HT1080 (cell line): ENCODE measurements at regions not wholly inside any gene's neighbourhood (a gene's known extent, or its start where the extent isn't known, plus 50 kb on each side); places are given as distances from the start of the nearest gene placed in this dataset.
A peak's percentile ranks its signal among the peaks of the same experiment; 100 is the strongest.

ENCODE experiments used
- DNase-seq: peaks from one replicate; pipeline ENCODE4 v3.0.0-alpha.2; 2015; ENCODE audit warnings: low read depth

GRCh38 chr12:94753036-94753679 is 102.8 kb upstream of the TMCC3 start:
- no peak for DNase-seq

GRCh38 chr12:94750864-94751263 is 100.5 kb upstream of the TMCC3 start:
- no peak for DNase-seq

GRCh38 chr12:94749890-94750289 is 99.5 kb upstream of the TMCC3 start:
- DNase-seq: no peak

- DNase-seq: no peak
Measured at GRCh38 chr12:94749455-94749854, 99.1 kb upstream of the TMCC3 start.

- DNase-seq: no peak
Measured at GRCh38 chr12:94748726-94749421, 98.5 kb upstream of the TMCC3 start.

GRCh38 chr12:94745562-94745961 is 95.2 kb upstream of the TMCC3 start:
- no peak for DNase-seq

GRCh38 chr12:94743174-94743573 is 92.8 kb upstream of the TMCC3 start:
- no peak for DNase-seq

- DNase-seq: no peak
Measured at GRCh38 chr12:94740601-94741362, 90.4 kb upstream of the TMCC3 start.

- no peak for DNase-seq
Measured at GRCh38 chr12:94736820-94737219, 86.5 kb upstream of the TMCC3 start.

GRCh38 chr12:94736004-94736403 is 85.6 kb upstream of the TMCC3 start:
- DNase-seq: no peak

GRCh38 chr12:94733727-94734126 is 83.4 kb upstream of the TMCC3 start:
- no peak for DNase-seq

- DNase-seq: no peak
Measured at GRCh38 chr12:94732367-94732990, 82.1 kb upstream of the TMCC3 start.

GRCh38 chr12:94731733-94732360 is 81.5 kb upstream of the TMCC3 start:
- peak; percentile 28 for DNase-seq

GRCh38 chr12:94730847-94731246 is 80.5 kb upstream of the TMCC3 start:
- no peak for DNase-seq

- no peak for DNase-seq
Measured at GRCh38 chr12:94726236-94726835, 76.0 kb upstream of the TMCC3 start.

- DNase-seq: peak; percentile 45
Measured at GRCh38 chr12:94725375-94726168, 75.2 kb upstream of the TMCC3 start.

GRCh38 chr12:94722664-94723063 is 72.3 kb upstream of the TMCC3 start:
- no peak for DNase-seq

- DNase-seq: no peak
Measured at GRCh38 chr12:94721173-94721572, 70.8 kb upstream of the TMCC3 start.

GRCh38 chr12:94718114-94718513 is 67.8 kb upstream of the TMCC3 start:
- DNase-seq: peak; percentile 15

- no peak for DNase-seq
Measured at GRCh38 chr12:94717656-94718055, 67.3 kb upstream of the TMCC3 start.
